Ramos (cell line): ENCODE measurements at regions not wholly inside any gene's neighbourhood (a gene's known extent, or its start where the extent isn't known, plus 50 kb on each side); places are given as distances from the start of the nearest gene placed in this dataset.

Experiments
- in situ Hi-C: fragments of 300-500 bp; cut with MboI; formaldehyde crosslinking; loops from one replicate; pipeline ENCODE4 v1.14.3; 2022; ENCODE audit warnings: low sequenced_read_pairs; ENCODE audit not compliant: unreplicated experiment

- in situ Hi-C loops: no loop called here
These were observed 177.9 kb downstream of the MACROH2A1 start for GRCh38 chr5:135221187-135221473.

GRCh38 chr5:135220394-135221186, 178.4 kb downstream of the MACROH2A1 start:
- in situ Hi-C loops: no loop called here

- in situ Hi-C loops: no loop called here
These were observed 179.2 kb downstream of the MACROH2A1 start for GRCh38 chr5:135219868-135220267.

- in situ Hi-C loops: no loop called here
These were observed 180.1 kb downstream of the MACROH2A1 start for GRCh38 chr5:135218790-135219568.

GRCh38 chr5:135218486-135218755, 180.6 kb downstream of the MACROH2A1 start:
- in situ Hi-C loops: no loop called here

GRCh38 chr5:135217669-135218485, 181.2 kb downstream of the MACROH2A1 start:
- in situ Hi-C loops: no loop called here

GRCh38 chr5:135216471-135217343, 182.3 kb downstream of the MACROH2A1 start:
- in situ Hi-C loops: no loop called here

GRCh38 chr5:135215617-135216470, 181.8 kb upstream of the PITX1 start:
- in situ Hi-C loops: no loop called here

- in situ Hi-C loops: no loop called here
These were observed 181.0 kb upstream of the PITX1 start for GRCh38 chr5:135214897-135215616.

GRCh38 chr5:135213466-135214239, 179.6 kb upstream of the PITX1 start:
- in situ Hi-C loops: no loop called here

- in situ Hi-C loops: no loop called here
These were observed 179.0 kb upstream of the PITX1 start for GRCh38 chr5:135213027-135213386.

GRCh38 chr5:135212361-135213026, 178.5 kb upstream of the PITX1 start:
- in situ Hi-C loops: no loop called here

GRCh38 chr5:135211791-135212190, 177.8 kb upstream of the PITX1 start:
- in situ Hi-C loops: no loop called here

GRCh38 chr5:135211083-135211790, 177.2 kb upstream of the PITX1 start:
- in situ Hi-C loops: no loop called here

GRCh38 chr5:135210286-135211055, 176.4 kb upstream of the PITX1 start:
- in situ Hi-C loops: no loop called here
